Retina (tissue), 1 donor: ENCODE measurements at regions not wholly inside any gene's neighbourhood (a gene's known extent, or its start where the extent isn't known, plus 50 kb on each side); places are given as distances from the start of the nearest gene placed in this dataset.
"Not testable (repeated sequence)": the region's sequence is repeated elsewhere in the genome, so short reads cannot be mapped to it uniquely, and the experiment has no call there.

ENCODE experiments used
- DNase-seq: peaks from one replicate; pipeline ENCODE4 v3.0.0-alpha.2; 2016

- no peak for DNase-seq
Measured at GRCh38 chr15:59830098-59830497, 141.0 kb upstream of the BNIP2 start.

- no peak for DNase-seq
Measured at GRCh38 chr15:59828861-59829260, 139.7 kb upstream of the BNIP2 start.

- no peak for DNase-seq
Measured at GRCh38 chr15:59828263-59828662, 139.1 kb upstream of the BNIP2 start.

- DNase-seq, result no peak
Measured at GRCh38 chr15:59825901-59826300, 136.8 kb upstream of the BNIP2 start.

GRCh38 chr15:59821286-59821685 is 132.2 kb upstream of the BNIP2 start:
- DNase-seq, result no peak

- DNase-seq, result no peak
Measured at GRCh38 chr15:59819092-59819491, 130.0 kb upstream of the BNIP2 start.

GRCh38 chr15:59818336-59818735 is 129.2 kb upstream of the BNIP2 start:
- DNase-seq, result no peak

- DNase-seq, result no peak
Measured at GRCh38 chr15:59817834-59818233, 128.7 kb upstream of the BNIP2 start.

GRCh38 chr15:59817053-59817452 is 127.9 kb upstream of the BNIP2 start:
- no peak for DNase-seq

GRCh38 chr15:59814409-59814808 is 125.3 kb upstream of the BNIP2 start:
- no peak for DNase-seq

GRCh38 chr15:59812889-59813288 is 123.8 kb upstream of the BNIP2 start:
- no peak for DNase-seq

GRCh38 chr15:59812250-59812870 is 123.2 kb upstream of the BNIP2 start:
- no peak for DNase-seq

GRCh38 chr15:59803293-59803966 is 114.3 kb upstream of the BNIP2 start:
- DNase-seq, result not testable (repeated sequence)

- DNase-seq, result no peak
Measured at GRCh38 chr15:59801649-59802048, 112.5 kb upstream of the BNIP2 start.

- DNase-seq, result no peak
Measured at GRCh38 chr15:59798605-59798917, 109.4 kb upstream of the BNIP2 start.

- DNase-seq, result no peak
Measured at GRCh38 chr15:59797756-59798604, 108.9 kb upstream of the BNIP2 start.

- DNase-seq, result no peak
Measured at GRCh38 chr15:59794229-59794886, 105.2 kb upstream of the BNIP2 start.

- no peak for DNase-seq
Measured at GRCh38 chr15:59792359-59792758, 103.2 kb upstream of the BNIP2 start.

GRCh38 chr15:59791755-59792154 is 102.6 kb upstream of the BNIP2 start:
- DNase-seq, result no peak

GRCh38 chr15:59791079-59791478 is 102.0 kb upstream of the BNIP2 start:
- no peak for DNase-seq

GRCh38 chr15:59786466-59786865 is 97.3 kb upstream of the BNIP2 start:
- DNase-seq, result not testable (repeated sequence)

- DNase-seq, result not testable (repeated sequence)
Measured at GRCh38 chr15:59785981-59786380, 96.9 kb upstream of the BNIP2 start.

- DNase-seq, result not testable (repeated sequence)
Measured at GRCh38 chr15:59783774-59784520, 94.8 kb upstream of the BNIP2 start.
